ENCODE measurements at regions not wholly inside any gene's neighbourhood (a gene's known extent, or its start where the extent isn't known, plus 50 kb on each side); places are given as distances from the start of the nearest gene placed in this dataset.

- TF ChIP-seq, protein P1, sequence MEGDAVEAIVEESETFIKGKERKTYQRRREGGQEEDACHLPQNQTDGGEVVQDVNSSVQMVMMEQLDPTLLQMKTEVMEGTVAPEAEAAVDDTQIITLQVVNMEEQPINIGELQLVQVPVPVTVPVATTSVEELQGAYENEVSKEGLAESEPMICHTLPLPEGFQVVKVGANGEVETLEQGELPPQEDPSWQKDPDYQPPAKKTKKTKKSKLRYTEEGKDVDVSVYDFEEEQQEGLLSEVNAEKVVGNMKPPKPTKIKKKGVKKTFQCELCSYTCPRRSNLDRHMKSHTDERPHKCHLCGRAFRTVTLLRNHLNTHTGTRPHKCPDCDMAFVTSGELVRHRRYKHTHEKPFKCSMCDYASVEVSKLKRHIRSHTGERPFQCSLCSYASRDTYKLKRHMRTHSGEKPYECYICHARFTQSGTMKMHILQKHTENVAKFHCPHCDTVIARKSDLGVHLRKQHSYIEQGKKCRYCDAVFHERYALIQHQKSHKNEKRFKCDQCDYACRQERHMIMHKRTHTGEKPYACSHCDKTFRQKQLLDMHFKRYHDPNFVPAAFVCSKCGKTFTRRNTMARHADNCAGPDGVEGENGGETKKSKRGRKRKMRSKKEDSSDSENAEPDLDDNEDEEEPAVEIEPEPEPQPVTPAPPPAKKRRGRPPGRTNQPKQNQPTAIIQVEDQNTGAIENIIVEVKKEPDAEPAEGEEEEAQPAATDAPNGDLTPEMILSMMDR (IDR thresholded peaks at IDR 0.05), result no peak
- TF ChIP-seq POLR2A (IDR thresholded peaks at IDR 0.05) (no peak), EP300 (IDR thresholded peaks at IDR 0.05) (no peak), POLR2AphosphoS5 (IDR thresholded peaks at IDR 0.05) (no peak)
Observed at GRCh38 chr1:5370311-5370710, 621.9 kb downstream of the NPHP4 start.
